Embryonic facial prominence (tissue), 1 donor: ENCODE measurements at regions not wholly inside any gene's neighbourhood (a gene's known extent, or its start where the extent isn't known, plus 50 kb on each side); places are given as distances from the start of the nearest gene placed in this dataset.

Experiments used
- DNase-seq: peaks from one replicate; pipeline ENCODE4 v3.0.0-alpha.2; 2016; ENCODE audit errors: extremely low spot score

GRCh38 chr6:23140871-23141270, 571.5 kb downstream of the HDGFL1 start:
- no peak for DNase-seq

- no peak for DNase-seq
These were observed 576.4 kb downstream of the HDGFL1 start for GRCh38 chr6:23145781-23146180.

- no peak for DNase-seq
These were observed 584.8 kb downstream of the HDGFL1 start for GRCh38 chr6:23154159-23154558.

GRCh38 chr6:23170049-23170448, 600.7 kb downstream of the HDGFL1 start:
- DNase-seq = no peak

GRCh38 chr6:23173234-23173633, 603.9 kb downstream of the HDGFL1 start:
- DNase-seq = no peak

- DNase-seq = no peak
These were observed 605.5 kb downstream of the HDGFL1 start for GRCh38 chr6:23174781-23175361.

- no peak for DNase-seq
These were observed 606.0 kb downstream of the HDGFL1 start for GRCh38 chr6:23175391-23175790.

GRCh38 chr6:23176471-23176870, 607.1 kb downstream of the HDGFL1 start:
- no peak for DNase-seq

GRCh38 chr6:23176883-23177282, 607.5 kb downstream of the HDGFL1 start:
- DNase-seq = no peak

GRCh38 chr6:23177806-23178205, 608.4 kb downstream of the HDGFL1 start:
- no peak for DNase-seq

- no peak for DNase-seq
These were observed 610.6 kb downstream of the HDGFL1 start for GRCh38 chr6:23179994-23180393.

- DNase-seq = no peak
These were observed 611.3 kb downstream of the HDGFL1 start for GRCh38 chr6:23180504-23181293.

GRCh38 chr6:23181356-23182110, 612.2 kb downstream of the HDGFL1 start:
- DNase-seq = no peak

GRCh38 chr6:23183846-23184245, 614.5 kb downstream of the HDGFL1 start:
- no peak for DNase-seq

- DNase-seq = no peak
These were observed 615.0 kb downstream of the HDGFL1 start for GRCh38 chr6:23184351-23184750.

- DNase-seq = no peak
These were observed 626.1 kb downstream of the HDGFL1 start for GRCh38 chr6:23195487-23195886.

- DNase-seq = no peak
These were observed 630.2 kb downstream of the HDGFL1 start for GRCh38 chr6:23199541-23199940.

- DNase-seq = no peak
These were observed 631.6 kb downstream of the HDGFL1 start for GRCh38 chr6:23200946-23201345.

GRCh38 chr6:23202207-23202606, 632.8 kb downstream of the HDGFL1 start:
- DNase-seq = no peak

- DNase-seq = no peak
These were observed 643.0 kb downstream of the HDGFL1 start for GRCh38 chr6:23212398-23212797.

- DNase-seq = no peak
These were observed 643.8 kb downstream of the HDGFL1 start for GRCh38 chr6:23213193-23213592.

GRCh38 chr6:23213651-23214050, 644.3 kb downstream of the HDGFL1 start:
- no peak for DNase-seq

- DNase-seq = no peak
These were observed 649.4 kb downstream of the HDGFL1 start for GRCh38 chr6:23218751-23219150.
